Activated CD4-positive, alpha-beta T cell treated with anti-CD3 and anti-CD28 coated beads, Interleukin-2, amount 50 U/mL, for 16 hours (primary cell): ENCODE measurements at regions not wholly inside any gene's neighbourhood (a gene's known extent, or its start where the extent isn't known, plus 50 kb on each side); places are given as distances from the start of the nearest gene placed in this dataset.

ENCODE experiments used
- DNase-seq: peaks from one replicate; pipeline ENCODE4 v3.0.0-alpha.2; 2020

GRCh38 chr14:101123618-101124510 is 220.3 kb upstream of the RTL1 start:
- DNase-seq, result no peak

GRCh38 chr14:101124815-101125214 is 221.3 kb upstream of the RTL1 start:
- DNase-seq, result no peak

DNA sequence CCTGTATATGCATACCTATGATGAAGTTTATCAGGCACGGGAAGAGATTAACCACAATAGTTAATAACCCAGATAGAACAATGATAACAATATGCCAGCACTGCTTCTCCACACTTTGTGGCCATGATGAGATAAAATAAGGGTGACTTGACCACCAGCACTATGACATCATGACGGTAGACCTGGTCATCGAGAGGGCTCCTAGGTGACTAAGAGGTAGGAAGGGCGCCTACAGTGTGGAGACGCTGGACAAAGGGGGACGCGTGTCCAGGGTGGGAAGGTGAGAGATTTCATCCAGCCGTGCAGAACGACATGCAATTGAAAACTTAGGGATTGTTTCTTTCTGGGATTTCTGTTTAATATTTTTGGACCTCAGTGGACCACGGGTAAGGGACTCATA is 221.8 kb upstream of the RTL1 start:
- DNase-seq, result no peak

GRCh38 chr14:101125719-101126651 is 222.5 kb upstream of the RTL1 start:
- DNase-seq, result no peak

DNA sequence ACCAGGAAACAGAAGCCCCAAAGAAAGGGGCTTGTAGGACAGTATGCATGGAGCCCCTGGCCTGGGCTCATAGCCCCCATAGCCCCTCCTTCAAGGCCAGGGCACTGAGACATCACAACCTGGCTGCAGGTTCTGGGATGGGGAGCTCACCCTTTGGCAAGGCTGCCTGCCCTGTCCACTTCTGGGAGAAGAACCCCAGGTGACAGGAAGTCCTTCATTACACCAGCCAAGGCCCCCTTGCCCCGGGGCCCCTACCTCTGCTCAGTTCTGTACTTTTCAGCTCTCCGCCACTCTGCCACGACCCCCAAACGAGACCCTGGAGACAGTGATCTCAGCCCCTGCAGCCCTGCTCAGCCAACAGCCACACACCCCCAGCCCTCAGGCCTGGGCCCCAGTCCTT is 223.2 kb upstream of the RTL1 start:
- no peak for DNase-seq

- DNase-seq, result no peak
Observed at GRCh38 chr14:101127224-101127623, 223.7 kb upstream of the RTL1 start.

DNA sequence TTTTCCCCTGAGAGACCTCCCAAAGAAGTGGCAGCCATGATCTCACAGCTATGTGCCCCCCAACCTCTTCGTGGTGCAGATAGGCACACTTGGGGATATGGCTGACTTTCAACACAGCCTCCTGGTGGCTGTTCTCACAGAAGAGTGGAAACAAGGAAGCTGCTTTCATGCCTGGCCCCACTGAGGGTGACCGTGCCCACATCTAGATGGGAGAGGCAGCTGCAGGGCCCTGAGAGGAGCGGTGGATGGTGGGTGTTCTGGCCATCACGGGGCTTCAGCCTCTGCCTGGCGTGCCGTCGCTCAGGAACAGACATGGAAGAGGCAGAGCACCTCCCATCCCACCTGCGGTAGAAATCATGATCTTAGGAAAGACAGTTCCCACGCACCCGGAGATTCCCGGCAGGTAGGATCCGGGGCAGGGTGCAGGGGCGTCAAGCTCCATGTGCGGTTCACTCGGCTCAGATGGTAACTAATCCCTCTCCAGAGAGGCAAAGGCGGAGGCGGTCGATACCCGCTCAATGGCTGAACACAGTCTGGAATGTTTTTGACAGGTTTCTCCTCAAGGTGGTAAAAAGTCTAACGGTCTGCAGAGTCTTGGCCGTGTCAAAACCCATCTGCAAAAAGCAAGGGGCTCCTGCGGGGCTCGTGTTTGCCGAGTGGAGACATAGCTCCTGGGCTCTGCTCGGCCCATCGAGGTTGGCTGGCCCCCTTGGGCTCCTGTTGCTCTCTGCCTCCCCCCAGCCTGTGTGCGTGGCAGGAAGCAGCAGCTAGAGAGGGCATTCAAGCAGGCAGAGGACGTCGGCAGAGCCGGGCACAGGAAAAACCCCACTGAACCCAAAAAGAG is 225.2 kb upstream of the RTL1 start:
- DNase-seq, result no peak

DNA sequence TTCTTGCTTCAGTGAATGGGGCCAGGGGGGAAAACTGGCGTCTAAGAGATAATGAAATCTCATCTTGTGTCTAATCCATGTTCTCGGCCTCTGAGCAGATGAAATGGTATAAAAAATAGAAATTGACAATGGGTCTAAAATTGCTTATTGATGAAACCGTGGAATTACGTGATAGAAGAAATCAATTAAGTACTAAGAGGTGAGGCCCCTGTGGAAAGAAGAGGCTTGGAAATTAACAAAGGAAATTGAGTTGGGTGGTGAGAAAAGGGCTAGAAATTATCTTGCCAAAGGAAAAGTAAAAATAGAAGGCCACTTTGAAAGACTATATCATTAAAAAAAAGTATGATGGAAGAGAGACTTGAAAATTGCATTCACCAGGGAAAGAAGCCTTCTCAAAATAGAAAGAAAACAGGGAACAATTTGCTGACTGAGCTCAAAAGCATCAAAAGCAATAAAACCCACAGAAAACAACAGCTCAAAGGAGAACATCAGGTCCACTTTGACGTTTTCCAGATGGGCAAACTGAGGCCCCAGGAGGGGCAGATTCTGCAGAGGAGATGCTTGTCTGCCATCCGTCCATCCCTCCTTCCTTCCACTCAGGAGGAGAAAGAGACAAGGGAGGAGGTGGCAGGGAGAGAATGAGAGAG is 226.1 kb upstream of the RTL1 start:
- no peak for DNase-seq

GRCh38 chr14:101130861-101131260 is 227.3 kb upstream of the RTL1 start:
- DNase-seq, result no peak

GRCh38 chr14:101131451-101131916 is 228.0 kb upstream of the RTL1 start:
- no peak for DNase-seq

GRCh38 chr14:101132051-101132571 is 228.6 kb upstream of the RTL1 start:
- no peak for DNase-seq

DNA sequence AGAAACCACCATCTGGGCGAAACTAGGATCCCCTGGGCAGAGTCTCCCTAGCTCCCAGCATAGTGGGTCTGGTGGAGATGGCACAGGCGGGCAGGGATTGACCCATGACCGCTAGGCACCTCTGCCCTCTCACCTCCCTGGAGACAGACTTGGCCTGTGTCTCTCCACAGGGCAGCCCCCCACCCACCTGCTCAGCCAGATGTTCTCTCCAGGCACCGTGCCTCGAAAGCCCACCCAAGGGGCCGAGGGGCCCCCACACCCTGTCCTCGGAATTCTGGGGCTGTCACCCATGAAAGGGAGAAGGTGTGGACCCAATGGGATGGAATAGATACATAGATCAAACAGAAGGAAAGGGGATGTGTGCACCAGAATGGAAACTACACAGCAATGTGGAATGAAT is 229.1 kb upstream of the RTL1 start:
- no peak for DNase-seq

DNA sequence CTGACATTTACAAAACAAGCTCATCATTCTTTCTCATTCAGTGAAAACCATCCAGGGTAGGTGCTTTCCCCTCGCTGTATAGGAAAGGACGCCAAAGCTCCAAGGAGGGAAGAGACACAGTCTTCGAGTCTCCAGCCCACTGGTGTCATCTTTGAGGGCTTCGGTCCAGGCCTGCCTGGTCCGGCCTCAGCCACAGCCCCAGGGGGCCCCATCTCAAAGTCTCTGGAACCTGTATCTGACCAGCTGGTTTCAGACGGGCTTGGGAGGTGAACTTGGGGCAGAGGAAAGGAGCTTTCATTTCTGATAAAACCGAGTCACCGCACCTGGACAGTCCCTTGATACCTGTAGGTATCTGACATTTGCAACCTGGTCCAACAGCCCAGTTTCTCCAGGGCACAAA is 229.5 kb upstream of the RTL1 start:
- no peak for DNase-seq

DNA sequence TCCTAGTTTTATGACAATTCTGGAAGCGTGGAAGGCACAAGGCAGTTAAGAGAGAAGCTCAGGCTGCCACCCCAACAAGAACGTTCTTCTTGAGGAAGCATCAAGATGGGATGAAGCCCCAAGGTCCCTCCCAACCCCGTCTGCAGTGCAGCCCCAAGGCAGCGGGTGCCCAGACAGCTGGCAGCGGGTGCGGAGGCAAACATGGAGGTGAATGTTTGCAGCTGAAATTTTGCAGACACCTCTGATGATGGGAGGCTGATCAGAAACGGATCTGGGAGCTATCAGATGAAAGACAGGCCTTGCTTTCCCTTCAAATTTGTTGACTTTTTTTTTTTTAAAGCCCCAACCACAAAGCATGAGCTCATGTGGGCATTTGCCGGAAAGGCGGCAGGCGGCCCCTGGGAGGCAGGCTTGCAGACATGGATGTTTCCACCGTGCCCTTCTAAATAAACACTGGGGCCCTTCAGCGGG is 230.7 kb upstream of the RTL1 start:
- DNase-seq, result no peak

- no peak for DNase-seq
Observed at GRCh38 chr14:101134851-101135433, 231.4 kb upstream of the RTL1 start.

- no peak for DNase-seq
Observed at GRCh38 chr14:101135796-101136742, 232.5 kb upstream of the RTL1 start.

DNA sequence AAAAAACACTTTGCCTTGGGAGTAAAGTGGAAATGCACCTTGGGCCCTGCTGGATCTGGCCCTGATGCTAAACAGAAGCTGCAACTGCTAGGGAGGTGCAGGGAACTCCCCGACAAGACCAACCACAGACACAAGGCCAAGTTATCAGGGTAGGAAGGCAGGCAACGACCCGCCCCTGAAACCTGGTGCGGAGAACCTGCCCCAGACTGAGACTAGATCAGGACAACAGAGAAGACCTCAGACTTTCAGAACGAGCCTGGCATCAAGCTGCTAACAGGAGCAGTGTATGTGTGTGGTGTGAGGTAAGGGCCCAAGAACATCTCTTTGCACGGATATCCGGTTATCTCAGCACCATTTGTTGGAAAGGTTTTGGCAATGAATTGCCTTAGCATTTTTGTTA is 233.7 kb upstream of the RTL1 start:
- DNase-seq, result no peak

DNA sequence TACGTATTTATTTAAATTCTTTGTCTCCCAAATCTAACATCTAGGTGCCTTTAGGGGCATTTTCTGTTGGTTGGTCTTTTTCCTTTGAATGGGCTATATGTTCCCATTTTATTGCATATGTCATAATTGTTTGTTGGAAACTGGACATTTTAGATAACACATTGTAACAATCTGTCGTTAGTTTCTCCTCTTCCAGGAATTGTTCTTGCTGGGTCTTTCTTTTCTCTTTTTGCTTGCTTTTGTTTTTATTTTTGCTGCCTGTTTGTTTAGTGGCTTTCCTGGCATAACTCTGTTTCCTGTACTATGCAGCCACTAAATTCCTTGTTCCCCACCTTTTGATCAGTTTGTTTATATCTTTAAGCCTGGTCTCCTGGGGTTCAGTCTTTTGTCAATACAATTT is 244.3 kb upstream of the RTL1 start:
- DNase-seq, result no peak

GRCh38 chr14:101150039-101150610 is 246.6 kb upstream of the RTL1 start:
- DNase-seq, result no peak
